ENCODE measurements at regions not wholly inside any gene's neighbourhood (a gene's known extent, or its start where the extent isn't known, plus 50 kb on each side); places are given as distances from the start of the nearest gene placed in this dataset.

- no peak overlapping the region for H3K4me3 ChIP-seq (replicated peaks; ENCODE audit: low read depth, low read length)
- TF ChIP-seq, protein P1, sequence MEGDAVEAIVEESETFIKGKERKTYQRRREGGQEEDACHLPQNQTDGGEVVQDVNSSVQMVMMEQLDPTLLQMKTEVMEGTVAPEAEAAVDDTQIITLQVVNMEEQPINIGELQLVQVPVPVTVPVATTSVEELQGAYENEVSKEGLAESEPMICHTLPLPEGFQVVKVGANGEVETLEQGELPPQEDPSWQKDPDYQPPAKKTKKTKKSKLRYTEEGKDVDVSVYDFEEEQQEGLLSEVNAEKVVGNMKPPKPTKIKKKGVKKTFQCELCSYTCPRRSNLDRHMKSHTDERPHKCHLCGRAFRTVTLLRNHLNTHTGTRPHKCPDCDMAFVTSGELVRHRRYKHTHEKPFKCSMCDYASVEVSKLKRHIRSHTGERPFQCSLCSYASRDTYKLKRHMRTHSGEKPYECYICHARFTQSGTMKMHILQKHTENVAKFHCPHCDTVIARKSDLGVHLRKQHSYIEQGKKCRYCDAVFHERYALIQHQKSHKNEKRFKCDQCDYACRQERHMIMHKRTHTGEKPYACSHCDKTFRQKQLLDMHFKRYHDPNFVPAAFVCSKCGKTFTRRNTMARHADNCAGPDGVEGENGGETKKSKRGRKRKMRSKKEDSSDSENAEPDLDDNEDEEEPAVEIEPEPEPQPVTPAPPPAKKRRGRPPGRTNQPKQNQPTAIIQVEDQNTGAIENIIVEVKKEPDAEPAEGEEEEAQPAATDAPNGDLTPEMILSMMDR (IDR thresholded peaks at IDR 0.05; ENCODE audit: low read depth, low read length, missing control alignments): no peak
- DNase-seq (ENCODE audit: extremely low read depth, low read depth): no peak
Observed at GRCh38 chr13:109875746-109876145, 89.4 kb upstream of the IRS2 start.

DNA sequence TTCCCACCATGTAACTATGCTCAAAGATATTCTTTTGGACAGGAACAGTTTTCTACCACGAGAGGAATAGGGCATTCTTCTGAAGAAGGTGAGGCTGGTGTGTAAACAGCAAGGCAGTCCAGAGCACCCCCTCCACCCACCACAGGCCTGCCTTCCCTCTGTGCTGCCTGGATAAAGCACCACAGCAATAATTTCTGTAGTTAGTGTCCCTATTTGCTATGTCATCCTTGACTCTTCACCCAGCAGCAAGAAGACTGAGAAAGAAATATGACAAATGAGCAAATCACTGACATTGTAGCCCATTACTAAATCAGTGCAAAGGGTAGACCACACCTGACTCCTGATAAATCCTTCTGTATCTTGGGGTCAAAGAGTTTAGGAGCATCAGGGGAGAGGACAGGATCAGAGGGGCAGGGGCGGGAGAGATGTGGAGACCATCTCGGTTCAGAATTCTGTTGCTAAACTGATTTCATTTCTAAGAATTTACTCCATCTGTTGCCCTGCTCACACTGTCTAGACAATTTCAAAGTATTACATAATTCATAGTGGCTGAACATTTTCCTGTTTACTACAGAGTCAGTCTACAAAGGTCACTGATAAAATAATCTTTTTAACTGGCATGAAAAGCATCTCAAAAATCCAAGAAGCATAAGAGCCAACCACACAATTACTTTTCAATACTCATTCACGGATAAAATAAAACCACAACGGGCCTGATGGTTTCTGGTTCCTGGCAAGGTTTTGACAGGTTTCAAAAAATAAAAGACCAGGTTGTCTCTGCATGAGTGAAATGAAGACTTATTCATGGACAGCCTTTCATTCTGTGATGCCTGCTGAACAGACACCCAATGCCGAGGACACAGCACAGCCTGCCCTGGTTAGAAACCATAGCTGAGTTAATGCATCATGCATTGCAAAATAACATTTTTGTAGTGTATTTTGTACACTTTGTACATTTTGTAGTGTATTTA, 88.4 kb upstream of the IRS2 start:
- TF ChIP-seq, protein P1 (IDR thresholded peaks at IDR 0.05; ENCODE audit: low read depth, low read length, missing control alignments): no peak
- DNase-seq (ENCODE audit: extremely low read depth, low read depth): no peak
- no peak overlapping the region for H3K4me3 ChIP-seq (replicated peaks; ENCODE audit: low read depth, low read length)

GRCh38 chr13:109873351-109874123, 87.2 kb upstream of the IRS2 start:
- no peak for DNase-seq (ENCODE audit: extremely low read depth, low read depth)
- no peak overlapping the region for H3K4me3 ChIP-seq (replicated peaks; ENCODE audit: low read depth, low read length)
- TF ChIP-seq, protein P1 (IDR thresholded peaks at IDR 0.05; ENCODE audit: low read depth, low read length, missing control alignments): no peak

- no peak for DNase-seq (ENCODE audit: extremely low read depth, low read depth)
- no peak overlapping the region for H3K4me3 ChIP-seq (replicated peaks; ENCODE audit: low read depth, low read length)
- TF ChIP-seq, protein P1 (IDR thresholded peaks at IDR 0.05; ENCODE audit: low read depth, low read length, missing control alignments): no peak
Observed at GRCh38 chr13:109872864-109873263, 86.5 kb upstream of the IRS2 start.

DNA sequence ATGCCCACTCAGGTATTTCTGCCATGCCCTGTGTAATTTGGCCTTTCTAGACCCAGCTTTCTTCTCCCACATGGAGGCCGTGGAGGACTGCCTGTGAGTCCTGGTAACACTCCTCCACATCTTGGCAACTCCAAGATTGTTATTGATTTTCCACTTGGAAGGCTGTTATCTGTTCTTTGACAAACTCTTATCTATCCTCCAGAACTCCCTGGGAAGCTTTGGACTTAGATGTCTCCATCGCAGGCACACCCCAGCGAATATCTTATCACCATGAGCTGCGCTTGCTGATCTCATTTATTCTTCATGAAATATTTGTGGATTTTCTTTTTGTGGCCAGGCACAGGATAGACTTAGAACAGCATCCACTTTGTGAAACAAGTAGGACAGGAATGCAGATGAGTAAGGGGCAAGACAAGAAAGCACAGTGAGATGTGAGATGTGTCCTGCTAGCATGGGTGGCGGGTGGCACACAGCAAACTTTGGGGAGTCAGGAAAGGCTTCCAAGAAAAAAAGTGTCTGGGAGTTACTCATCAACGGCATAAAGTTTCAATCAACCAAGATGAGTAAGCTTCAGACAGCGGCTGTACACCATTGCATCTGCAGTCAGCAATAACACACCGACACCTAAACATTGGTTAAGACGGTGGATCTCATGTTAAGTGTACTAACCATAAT, 84.5 kb upstream of the IRS2 start:
- TF ChIP-seq, protein P1 (IDR thresholded peaks at IDR 0.05; ENCODE audit: low read depth, low read length, missing control alignments): no peak
- no peak for DNase-seq (ENCODE audit: extremely low read depth, low read depth)
- H3K4me3 ChIP-seq (replicated peaks; ENCODE audit: low read depth, low read length): no peak overlapping the region

DNA sequence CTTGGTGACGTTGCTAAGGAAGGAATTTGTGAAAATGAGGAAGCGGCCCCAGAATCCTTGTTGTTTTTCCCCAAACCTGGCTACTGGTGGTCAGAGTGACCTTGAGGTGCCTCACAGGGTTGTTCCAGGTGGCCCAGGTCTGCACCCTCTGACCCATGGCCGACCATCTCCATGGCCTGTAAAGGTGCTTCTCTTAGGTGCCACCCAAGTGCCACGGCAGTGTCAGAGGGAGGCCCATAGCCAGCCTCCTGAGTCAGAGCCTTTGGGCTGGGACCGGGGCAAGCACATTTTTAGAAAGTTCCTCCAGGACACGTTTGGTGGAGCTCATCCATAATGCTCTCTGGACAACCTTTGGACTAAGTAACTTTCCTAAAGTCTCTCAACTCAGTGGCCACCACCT, 83.9 kb upstream of the IRS2 start:
- H3K4me3 ChIP-seq (replicated peaks; ENCODE audit: low read depth, low read length): no peak overlapping the region
- DNase-seq (ENCODE audit: extremely low read depth, low read depth): no peak
- TF ChIP-seq, protein P1 (IDR thresholded peaks at IDR 0.05; ENCODE audit: low read depth, low read length, missing control alignments): no peak
